GM19324 (cell line): ENCODE measurements at regions not wholly inside any gene's neighbourhood (a gene's known extent, or its start where the extent isn't known, plus 50 kb on each side); places are given as distances from the start of the nearest gene placed in this dataset.
A peak's percentile ranks its signal among the peaks of the same experiment; 100 is the strongest.

Experiments used
- ATAC-seq: cut with Tn5 transposase; IDR thresholded peaks from one replicate; pipeline ENCODE4 v1.9.1; 2021; ENCODE audit warnings: mild to moderate bottlenecking, moderate library complexity; ENCODE audit not compliant: unreplicated experiment, low FRiP score

- ATAC-seq = no peak
Observed at GRCh38 chr10:44835300-44835699, 75.8 kb upstream of the TMEM72 start.

GRCh38 chr10:44843484-44843883, 67.7 kb upstream of the TMEM72 start:
- no peak for ATAC-seq

DNA sequence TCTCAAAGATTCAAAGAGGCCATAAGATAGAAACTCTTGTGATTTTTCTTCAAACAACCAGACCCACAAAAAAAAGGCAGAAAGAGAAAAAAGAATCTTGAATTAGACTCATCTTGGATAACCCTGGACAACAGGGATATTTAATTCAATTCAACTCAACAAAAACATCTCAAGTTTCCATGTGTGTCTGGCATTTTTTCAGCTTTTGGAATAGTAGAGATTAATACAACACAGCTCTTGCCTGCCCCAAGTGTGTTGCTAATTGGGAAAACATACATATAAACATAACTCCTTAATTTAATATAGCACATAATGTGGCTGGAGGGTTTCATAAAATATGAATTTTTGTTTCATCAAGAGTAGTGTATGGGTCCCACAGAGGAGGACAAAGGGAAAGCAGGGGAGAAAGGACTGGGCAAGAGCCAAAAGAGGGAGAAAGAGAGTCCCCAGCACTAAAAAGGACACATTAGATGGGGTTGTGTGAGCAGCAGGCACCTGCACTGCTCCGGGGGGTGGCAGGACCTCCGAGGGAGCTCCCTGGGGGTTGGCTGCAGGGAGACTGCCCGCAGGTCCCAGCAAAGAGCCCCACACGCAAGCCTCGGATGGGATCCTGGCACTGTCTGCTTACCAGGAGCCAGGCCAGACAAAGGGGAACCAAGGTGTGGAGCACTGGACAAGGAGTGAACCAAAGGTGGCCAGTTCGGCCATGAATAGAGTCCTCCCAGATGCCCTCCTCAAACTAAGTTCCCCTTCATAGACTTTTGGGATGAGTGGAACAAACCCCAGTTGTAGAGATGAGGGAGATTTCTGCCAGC, 65.6 kb upstream of the TMEM72 start:
- no peak for ATAC-seq

- ATAC-seq = no peak
Observed at GRCh38 chr10:44847110-44847509, 64.0 kb upstream of the TMEM72 start.

DNA sequence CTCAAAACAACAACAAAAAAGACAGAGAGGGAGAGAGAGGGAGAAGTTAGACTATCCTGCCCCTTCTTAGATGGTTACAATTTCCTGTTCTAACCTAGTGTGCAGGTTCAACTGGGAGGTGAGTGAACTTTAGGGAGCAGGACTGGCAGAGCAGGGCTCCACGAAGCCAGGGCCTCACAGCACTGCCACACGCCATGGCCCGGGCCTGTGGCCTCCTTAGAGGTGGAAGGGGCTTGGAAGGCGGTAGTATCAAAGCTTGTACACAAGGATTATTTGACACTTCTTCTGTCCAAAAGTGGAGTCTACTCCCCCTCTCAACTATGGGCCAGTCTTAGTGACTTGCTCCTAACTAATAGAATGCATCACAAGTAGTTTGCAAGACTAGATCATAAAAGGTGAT, 62.9 kb upstream of the TMEM72 start:
- ATAC-seq = no peak

GRCh38 chr10:44849936-44850335, 61.2 kb upstream of the TMEM72 start:
- no peak for ATAC-seq

DNA sequence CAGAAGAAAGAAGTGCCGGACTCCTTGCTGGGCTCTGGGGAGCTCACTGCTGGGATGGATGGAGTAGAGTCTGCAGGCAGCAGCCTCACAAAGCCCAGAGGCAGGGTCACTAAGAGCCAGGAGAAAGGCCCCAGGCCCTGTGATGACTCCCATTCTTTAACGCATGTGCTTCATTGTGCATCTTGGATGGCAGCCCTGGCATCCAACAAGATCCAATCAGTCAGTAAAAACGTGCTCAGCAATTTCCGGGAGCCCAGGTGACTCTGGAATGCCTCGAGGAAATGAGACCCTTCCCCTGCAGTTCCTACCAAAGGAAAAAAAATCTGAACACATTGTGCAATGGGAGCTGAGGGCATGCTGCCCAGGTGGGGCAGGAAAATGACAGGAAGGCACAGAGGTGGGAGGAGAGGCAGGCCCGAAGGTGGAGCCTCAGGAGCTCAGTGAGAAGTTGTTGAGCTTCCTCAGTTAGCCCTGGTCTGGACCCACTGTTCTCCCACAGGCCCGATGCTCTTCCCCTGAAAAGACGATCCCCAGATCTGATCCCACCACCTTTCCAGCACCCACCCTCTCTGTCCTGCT, 60.7 kb upstream of the TMEM72 start:
- no peak for ATAC-seq

DNA sequence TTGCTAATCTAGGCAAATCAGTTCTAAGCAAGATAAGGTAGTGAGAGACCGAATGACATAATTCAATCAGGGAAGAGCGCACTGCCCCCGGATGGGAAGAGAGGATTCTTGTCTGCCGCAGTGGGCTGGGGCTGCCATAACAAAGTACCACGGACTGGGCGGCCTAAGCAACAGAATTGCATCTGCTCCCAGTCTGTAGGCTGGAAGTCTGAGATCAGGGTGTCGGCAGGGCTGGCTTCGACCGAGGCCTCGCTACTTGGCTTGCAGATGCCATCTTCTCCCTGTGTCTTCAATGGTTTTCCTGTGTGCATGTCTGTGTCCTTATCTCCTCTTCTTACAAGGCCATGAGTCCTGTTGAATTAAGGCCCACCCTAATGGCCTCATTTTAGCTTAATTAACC, 59.7 kb upstream of the TMEM72 start:
- ATAC-seq = no peak

DNA sequence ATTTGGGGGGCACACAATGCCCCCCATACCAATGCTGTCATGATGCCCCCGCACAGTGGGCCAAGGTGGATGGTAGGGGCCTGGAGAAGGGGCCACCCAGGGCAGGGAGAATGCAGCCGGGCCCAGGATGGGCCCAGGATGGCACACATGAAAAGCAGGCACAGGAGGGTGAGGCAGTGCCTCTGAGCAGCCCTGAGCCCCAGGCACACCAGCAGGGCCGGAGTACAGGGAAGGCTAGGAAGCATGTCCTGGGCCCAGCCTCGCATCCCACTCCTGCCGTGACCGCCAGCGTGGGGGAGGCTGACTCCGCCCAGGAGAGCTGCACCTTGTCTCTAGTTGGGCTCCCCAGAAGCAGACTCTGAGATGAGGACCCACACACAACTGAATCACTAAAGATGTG, 59.3 kb upstream of the TMEM72 start:
- ATAC-seq = no peak

GRCh38 chr10:44853148-44853734, 57.9 kb upstream of the TMEM72 start:
- ATAC-seq = no peak

DNA sequence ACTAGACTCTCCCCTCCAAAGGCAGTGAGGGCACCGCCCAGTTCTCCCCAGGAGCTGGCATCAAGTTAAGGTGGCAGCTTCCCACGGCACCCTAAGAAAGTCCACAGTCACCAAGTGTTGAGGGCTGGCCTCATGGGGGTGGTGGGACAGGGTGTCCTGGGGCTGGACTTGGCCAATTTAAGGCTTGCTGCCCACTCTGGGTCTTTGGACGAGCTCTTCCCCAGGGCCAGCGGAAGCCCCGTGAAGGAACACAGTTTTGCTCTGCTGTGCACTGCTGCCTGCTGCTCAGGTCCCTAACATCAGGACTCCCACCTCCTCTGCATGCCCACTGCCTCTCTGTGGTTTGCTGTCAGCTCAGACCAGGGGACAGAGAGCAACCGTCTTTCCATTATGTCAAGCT, 57.3 kb upstream of the TMEM72 start:
- ATAC-seq = no peak

DNA sequence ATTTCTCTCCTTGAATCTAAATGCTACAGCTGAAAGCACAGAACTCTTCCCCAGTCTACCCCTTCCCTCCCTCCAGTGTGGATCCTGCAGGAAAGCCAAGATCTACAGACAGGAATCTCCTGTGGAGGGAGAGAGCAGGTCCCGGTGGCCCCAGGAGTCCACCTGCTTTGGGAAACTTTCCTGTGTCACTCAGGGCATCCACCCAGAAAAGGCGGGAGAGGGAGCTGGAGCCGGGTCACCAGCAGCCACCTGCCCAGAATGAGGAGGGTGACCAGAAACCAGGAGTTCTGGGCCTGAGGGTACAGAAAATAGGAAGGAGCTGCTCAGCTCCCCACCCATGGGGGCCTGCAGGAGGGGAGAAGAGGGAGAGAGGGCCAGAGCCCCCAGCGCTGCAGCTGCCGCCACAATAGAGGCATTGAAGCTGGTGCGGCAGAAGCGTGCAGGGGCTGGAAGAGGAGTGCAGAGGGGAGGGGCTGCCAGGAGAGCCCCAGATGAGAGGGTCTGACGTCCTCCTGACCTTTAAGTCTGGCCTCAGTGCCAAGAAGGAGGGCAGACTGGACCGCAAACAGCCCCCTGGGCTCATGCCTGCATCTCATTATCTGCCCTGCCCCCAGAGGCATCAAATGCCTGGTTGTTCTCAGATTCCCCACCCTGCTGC, 56.3 kb upstream of the TMEM72 start:
- no peak for ATAC-seq

DNA sequence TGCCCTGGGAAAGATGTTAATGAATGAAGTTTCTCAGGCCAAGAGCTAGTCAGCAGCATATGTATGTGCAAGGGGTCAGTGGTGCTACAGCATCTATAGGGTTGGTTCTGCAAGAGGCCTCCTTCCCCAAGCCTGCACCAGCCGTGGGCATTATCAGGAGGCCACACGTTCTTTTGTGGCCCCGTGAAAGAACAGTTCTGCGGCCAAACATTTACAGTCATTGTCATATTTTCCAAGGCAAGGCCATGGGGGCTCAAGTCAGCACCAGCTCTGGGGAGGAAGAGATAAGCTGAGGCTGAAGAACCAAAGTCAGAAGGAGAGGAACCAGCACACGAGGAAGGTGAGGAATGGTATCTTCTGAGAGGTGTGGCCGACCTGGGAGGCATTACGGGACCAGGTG, 54.4 kb upstream of the TMEM72 start:
- ATAC-seq = no peak

DNA sequence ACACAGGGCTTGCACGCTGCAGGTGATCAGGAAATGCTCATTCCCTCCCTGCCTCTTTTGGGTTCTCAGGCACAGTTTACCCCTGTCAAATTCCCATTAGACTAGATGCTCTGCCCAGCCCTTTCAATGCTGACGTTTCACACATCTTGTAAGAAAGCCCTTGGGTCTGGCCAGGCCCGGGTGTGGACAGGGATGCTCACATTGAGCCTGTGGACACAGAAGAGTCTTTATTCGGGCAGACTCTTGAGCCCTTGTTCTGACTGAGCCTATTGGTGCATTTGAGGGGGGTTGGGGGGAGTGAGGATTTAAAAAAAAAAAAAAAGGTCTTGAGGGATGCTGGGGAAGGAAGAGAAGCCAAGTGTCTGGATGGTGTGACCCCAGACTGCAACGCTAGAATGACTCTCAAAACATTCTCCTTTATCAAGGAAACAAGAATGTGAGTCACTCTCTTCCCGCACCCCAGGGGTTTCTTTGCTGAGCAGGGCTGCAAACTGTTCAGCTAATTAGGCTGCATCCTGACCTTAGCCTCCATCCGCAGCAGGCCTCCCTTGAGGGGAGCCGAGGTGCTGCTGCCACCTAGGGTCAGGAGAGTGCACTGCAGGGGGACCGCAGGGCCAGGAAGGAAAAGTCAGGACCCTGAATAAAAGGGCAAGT, 53.6 kb upstream of the TMEM72 start:
- peak; percentile 52 for ATAC-seq

- ATAC-seq = no peak
Observed at GRCh38 chr10:44858017-44858371, 53.1 kb upstream of the TMEM72 start.

- no peak for ATAC-seq
Observed at GRCh38 chr10:44858988-44859387, 52.1 kb upstream of the TMEM72 start.

DNA sequence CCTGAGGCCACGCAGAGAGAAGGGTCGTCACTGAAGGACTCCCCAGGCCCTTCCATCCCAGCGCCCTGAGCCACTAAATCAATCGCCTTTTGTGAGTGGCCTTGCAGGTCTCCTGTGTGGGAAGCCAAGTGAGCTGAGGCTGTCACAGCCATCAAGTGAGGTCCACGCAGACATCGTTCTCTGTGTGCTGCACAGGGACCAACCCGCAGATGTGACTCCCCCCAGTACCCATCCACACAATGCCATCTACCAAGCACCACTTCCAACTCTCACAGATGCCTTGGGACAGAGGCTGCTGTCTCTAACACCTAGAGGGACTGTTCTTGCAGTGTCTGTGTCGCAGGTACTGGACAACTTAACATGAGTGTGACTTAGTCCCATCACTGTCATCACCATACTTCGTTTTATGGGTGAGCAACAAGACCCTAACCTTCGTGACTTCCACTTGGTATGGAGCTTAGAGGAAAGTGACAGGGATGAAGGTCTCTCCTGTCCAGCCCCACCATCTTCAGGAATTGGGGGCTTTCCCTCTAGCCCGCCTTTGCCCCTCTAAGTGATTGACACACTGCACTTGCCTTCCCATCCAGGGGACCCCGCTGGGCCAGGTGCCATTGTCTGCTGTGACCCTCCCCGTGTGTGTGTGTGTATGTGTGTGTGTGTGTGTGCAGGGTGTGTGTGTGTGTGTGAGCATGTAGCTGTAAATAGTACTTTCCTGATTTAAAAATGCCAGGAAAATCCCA, 51.4 kb upstream of the TMEM72 start:
- no peak for ATAC-seq

- ATAC-seq = no peak
Observed at GRCh38 chr10:44860811-44861736, 50.1 kb upstream of the TMEM72 start.
